K562 (cell line): ENCODE measurements at regions not wholly inside any gene's neighbourhood (a gene's known extent, or its start where the extent isn't known, plus 50 kb on each side); places are given as distances from the start of the nearest gene placed in this dataset.

Source experiments
- CREB5 ChIP-seq: fragments of 250-450 bp; sonication (Bioruptor Pico); IDR thresholded peaks from 2 replicates; pipeline ENCODE4 v1.5.0; 2020; ENCODE audit warnings: mild to moderate bottlenecking
- CREM ChIP-seq: IDR thresholded peaks from 2 replicates; pipeline ENCODE4 v1.6.1; 2014; ENCODE audit warnings: antibody characterized with exemption, low read depth
- EP300 ChIP-seq: IDR thresholded peaks from 2 replicates; pipeline ENCODE4 v1.6.1; 2012; ENCODE audit warnings: low read length, improper control_type of control experiment
- EZH2 ChIP-seq: IDR thresholded peaks from 2 replicates; pipeline ENCODE4 v1.6.1; 2012; ENCODE audit warnings: low read depth, mild to moderate bottlenecking, inconsistent platforms, low read length, borderline replicate concordance
- FOXM1 ChIP-seq, 2 experiments: fragments of 450-650 bp in 1 of 2; sonication (generic) in 1 of 2; formaldehyde crosslinking in 1 of 2; IDR thresholded peaks; 2 replicates each; pipeline versions ENCODE4 v1.6.1 to v1.9.0; 2017 to 2022; ENCODE audit warnings: low read depth in 2 of 2, mild to moderate bottlenecking in 2 of 2, missing genetic modification reagents in 1 of 2, moderate library complexity in 1 of 2
- GABPB1 ChIP-seq: sonication (generic); formaldehyde crosslinking; IDR thresholded peaks from 2 replicates; pipeline ENCODE4 v1.8.0; 2022; ENCODE audit warnings: mild to moderate bottlenecking, missing genetic modification reagents
- HIVEP1 ChIP-seq: fragments of 250-450 bp; sonication (Bioruptor Pico); IDR thresholded peaks from 2 replicates; pipeline ENCODE4 v1.4.0; 2020; ENCODE audit warnings: mild to moderate bottlenecking
- JUN ChIP-seq, 2 experiments: sonication (generic) in 1 of 2; formaldehyde crosslinking in 1 of 2; IDR thresholded peaks; 2 replicates each; pipeline versions ENCODE4 v1.6.1 to v1.8.0; 2012 to 2022; ENCODE audit warnings: borderline replicate concordance in 2 of 2, mild to moderate bottlenecking in 2 of 2, improper control_type of control experiment in 1 of 2, low read depth in 1 of 2, low read length in 1 of 2, missing genetic modification reagents in 1 of 2
- RFX5 ChIP-seq: IDR thresholded peaks from 2 replicates; pipeline ENCODE4 v1.6.1; 2011; ENCODE audit warnings: low read depth, mild to moderate bottlenecking, improper control_type of control experiment, low read length
- ZNF384 ChIP-seq: IDR thresholded peaks from 2 replicates; pipeline ENCODE4 v1.6.1; 2012; ENCODE audit warnings: low read depth, low read length, improper control_type of control experiment
- TF ChIP-seq, protein P1 (sequence below): fragments of 450-650 bp; formaldehyde crosslinking; IDR thresholded peaks from 2 replicates; pipeline ENCODE4 v1.4.0; 2022; ENCODE audit warnings: mild to moderate bottlenecking, moderate library complexity
- TF ChIP-seq, protein P2 (sequence below), 3 experiments: IDR thresholded peaks in 2 of 3; conservative IDR thresholded peaks in 1 of 3; 2 replicates each; pipeline ENCODE4 v1.5.1; 2011 to 2012; ENCODE audit warnings: low read length in 3 of 3, mild to moderate bottlenecking in 3 of 3, control low read depth in 2 of 3, improper control_type of control experiment in 1 of 3, inconsistent platforms in 1 of 3, low read depth in 1 of 3, mixed read lengths in 1 of 3, moderate library complexity in 1 of 3; ENCODE audit not compliant: insufficient read depth in 2 of 3
- TF ChIP-seq, protein P3 (sequence below): IDR thresholded peaks from 3 replicates; pipeline ENCODE4 v1.6.1; 2011; ENCODE audit warnings: borderline replicate concordance, mild to moderate bottlenecking; ENCODE audit not compliant: insufficient read length, insufficient read depth

DNA sequence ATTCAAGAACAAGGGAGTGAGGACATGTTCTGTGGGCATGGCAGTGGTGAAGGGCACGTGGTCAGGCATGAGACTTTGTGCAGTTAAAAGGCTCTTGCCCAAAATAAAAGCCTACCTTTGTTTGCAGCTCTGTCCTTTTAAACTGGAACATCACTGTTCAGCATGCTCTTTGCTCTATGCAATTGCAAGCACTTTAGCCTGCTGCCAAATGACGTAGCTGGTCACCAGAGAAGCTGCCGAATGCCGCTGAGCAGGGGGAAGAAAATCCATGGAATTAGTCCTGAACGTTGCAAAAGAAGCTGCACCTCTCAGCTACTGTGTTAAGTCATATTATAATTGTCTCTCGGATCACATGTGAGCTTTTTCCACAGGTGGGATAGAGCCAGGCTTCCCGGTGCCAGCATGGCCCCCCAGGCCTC lies 176.3 kb upstream of the DIO2 start:
- TF ChIP-seq RFX5 = no peak
- TF ChIP-seq FOXM1 (IDR thresholded peaks at IDR 0.05; ENCODE audit: low read depth) = no peak
- TF ChIP-seq FOXM1 (CRISPR knock-in tag; IDR thresholded peaks at IDR 0.05; ENCODE audit: low read depth) = no peak
- TF ChIP-seq GABPB1 (CRISPR knock-in tag) = no peak
- TF ChIP-seq JUN (IDR thresholded peaks at IDR 0.05; ENCODE audit: borderline replicate concordance, low read depth, low read length) = no peak
- TF ChIP-seq JUN (CRISPR knock-in tag; IDR thresholded peaks at IDR 0.05; ENCODE audit: borderline replicate concordance) = no peak
- TF ChIP-seq EP300 = no peak
- TF ChIP-seq CREB5 (CRISPR knock-in tag) = no peak
- TF ChIP-seq, protein P1, sequence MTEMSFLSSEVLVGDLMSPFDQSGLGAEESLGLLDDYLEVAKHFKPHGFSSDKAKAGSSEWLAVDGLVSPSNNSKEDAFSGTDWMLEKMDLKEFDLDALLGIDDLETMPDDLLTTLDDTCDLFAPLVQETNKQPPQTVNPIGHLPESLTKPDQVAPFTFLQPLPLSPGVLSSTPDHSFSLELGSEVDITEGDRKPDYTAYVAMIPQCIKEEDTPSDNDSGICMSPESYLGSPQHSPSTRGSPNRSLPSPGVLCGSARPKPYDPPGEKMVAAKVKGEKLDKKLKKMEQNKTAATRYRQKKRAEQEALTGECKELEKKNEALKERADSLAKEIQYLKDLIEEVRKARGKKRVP (CRISPR knock-in tag) = no peak
- TF ChIP-seq CREM = no peak
- TF ChIP-seq, protein P2, sequence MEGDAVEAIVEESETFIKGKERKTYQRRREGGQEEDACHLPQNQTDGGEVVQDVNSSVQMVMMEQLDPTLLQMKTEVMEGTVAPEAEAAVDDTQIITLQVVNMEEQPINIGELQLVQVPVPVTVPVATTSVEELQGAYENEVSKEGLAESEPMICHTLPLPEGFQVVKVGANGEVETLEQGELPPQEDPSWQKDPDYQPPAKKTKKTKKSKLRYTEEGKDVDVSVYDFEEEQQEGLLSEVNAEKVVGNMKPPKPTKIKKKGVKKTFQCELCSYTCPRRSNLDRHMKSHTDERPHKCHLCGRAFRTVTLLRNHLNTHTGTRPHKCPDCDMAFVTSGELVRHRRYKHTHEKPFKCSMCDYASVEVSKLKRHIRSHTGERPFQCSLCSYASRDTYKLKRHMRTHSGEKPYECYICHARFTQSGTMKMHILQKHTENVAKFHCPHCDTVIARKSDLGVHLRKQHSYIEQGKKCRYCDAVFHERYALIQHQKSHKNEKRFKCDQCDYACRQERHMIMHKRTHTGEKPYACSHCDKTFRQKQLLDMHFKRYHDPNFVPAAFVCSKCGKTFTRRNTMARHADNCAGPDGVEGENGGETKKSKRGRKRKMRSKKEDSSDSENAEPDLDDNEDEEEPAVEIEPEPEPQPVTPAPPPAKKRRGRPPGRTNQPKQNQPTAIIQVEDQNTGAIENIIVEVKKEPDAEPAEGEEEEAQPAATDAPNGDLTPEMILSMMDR (IDR thresholded peaks at IDR 0.05 in 2 of 3, conservative IDR thresholded peaks at IDR 0.05 in 1 of 3; ENCODE audit: insufficient read depth in 2 of 3, low read depth in 1 of 3, low read length in 3 of 3) = no peak
- TF ChIP-seq EZH2 = no peak
- no peak for TF ChIP-seq HIVEP1 (CRISPR knock-in tag)
- no peak for TF ChIP-seq ZNF384
- TF ChIP-seq, protein P3, sequence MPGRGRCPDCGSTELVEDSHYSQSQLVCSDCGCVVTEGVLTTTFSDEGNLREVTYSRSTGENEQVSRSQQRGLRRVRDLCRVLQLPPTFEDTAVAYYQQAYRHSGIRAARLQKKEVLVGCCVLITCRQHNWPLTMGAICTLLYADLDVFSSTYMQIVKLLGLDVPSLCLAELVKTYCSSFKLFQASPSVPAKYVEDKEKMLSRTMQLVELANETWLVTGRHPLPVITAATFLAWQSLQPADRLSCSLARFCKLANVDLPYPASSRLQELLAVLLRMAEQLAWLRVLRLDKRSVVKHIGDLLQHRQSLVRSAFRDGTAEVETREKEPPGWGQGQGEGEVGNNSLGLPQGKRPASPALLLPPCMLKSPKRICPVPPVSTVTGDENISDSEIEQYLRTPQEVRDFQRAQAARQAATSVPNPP = no peak
